ENCODE measurements at regions not wholly inside any gene's neighbourhood (a gene's known extent, or its start where the extent isn't known, plus 50 kb on each side); places are given as distances from the start of the nearest gene placed in this dataset.
A peak's percentile ranks its signal among the peaks of the same experiment; 100 is the strongest.

DNA sequence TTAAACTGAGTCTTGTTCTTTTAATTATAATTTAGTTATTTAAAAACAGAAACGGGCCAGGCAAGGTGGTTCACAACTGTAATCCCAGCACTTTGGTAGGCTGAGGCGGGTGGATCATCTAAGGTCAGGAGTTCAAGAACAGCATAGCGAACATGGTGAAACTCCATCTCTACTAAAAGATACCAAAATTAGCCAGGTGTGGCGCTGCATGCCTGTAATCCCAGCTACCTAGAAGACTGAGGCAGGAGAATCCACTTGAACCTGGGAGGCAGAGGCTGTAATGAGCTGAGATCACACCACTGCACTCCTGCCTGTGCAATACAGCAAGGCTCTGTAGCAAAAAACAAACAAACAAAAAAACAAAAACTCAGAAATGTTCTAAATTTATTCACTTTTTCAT is 852.9 kb downstream of the TECRL start:
- no peaks in the 10 kb centered on the region for H3K9me3 ChIP-seq
- H3K4me1 ChIP-seq (ENCODE audit: control insufficient read depth in 1 of 2, insufficient read depth in 2 of 2, low read depth in 1 of 2, low read length in 1 of 2) = no peaks in the 10 kb centered on the region
- no peak for TF ChIP-seq FOXM1 (IDR thresholded peaks at IDR 0.05; ENCODE audit: low read depth)
- TF ChIP-seq RAD21 (IDR thresholded peaks at IDR 0.05; ENCODE audit: low read length) = 0 out of 2 replicates have a peak, but pooled peaks have one; percentile 12
- TF ChIP-seq GABPA (IDR thresholded peaks at IDR 0.05; ENCODE audit: low read depth) = no peak
- no peak for TF ChIP-seq CHD2 (IDR thresholded peaks at IDR 0.05; ENCODE audit: low read length, partially characterized antibody)
- TF ChIP-seq CTCF (IDR thresholded peaks at IDR 0.05) = peak; percentile 25; the same call in 1 of the 2 replicates
- H2AFZ ChIP-seq (ENCODE audit: low read depth) = no peak overlapping the region
- no peaks in the 10 kb centered on the region for H4K20me1 ChIP-seq (ENCODE audit: insufficient read depth)
- no peaks in the 10 kb centered on the region for H3K36me3 ChIP-seq (replicated peaks in 1 of 2; ENCODE audit: control insufficient read depth in 1 of 2, insufficient read depth in 2 of 2, low read length in 1 of 2)
- WGBS (ENCODE audit: low lambda C conversion rate) = 21% methylated on average over 4 of the region's 4 CpGs
- H3K27me3 ChIP-seq (ENCODE audit: insufficient read depth) = no peaks in the 10 kb centered on the region
- H3K9me2 ChIP-seq = no peaks in the 10 kb centered on the region
- H3K27ac ChIP-seq (ENCODE audit: low read depth in 2 of 2, low read length in 1 of 2) = no peak overlapping the region
- DNase-seq = no peak
- H3F3A ChIP-seq (replicated peaks; ENCODE audit: insufficient read depth) = no peaks in the 10 kb centered on the region
- no peak overlapping the region for H3K4me3 ChIP-seq (ENCODE audit: low read depth in 2 of 2, low read length in 1 of 2)
- H3K9ac ChIP-seq = no peak overlapping the region
- H3K79me2 ChIP-seq (ENCODE audit: insufficient read depth) = no peaks in the 10 kb centered on the region
- ChIA-PET POLR2A (no interaction called here), CTCF (interaction anchor here (1.8 kb wide), 1 partner anchor 12 kb away, joined by 4 read pairs; no protein-coding TSS in a partner anchor)
- no peak overlapping the region for H3K4me2 ChIP-seq

GRCh38 chr4:63553123-63553522 is 856.1 kb downstream of the TECRL start:
- POLR2A ChIA-PET = no interaction called here

More at GRCh38 chr4:63553123-63553522, 856.1 kb downstream of the TECRL start:
- Histone ChIP-seq H3K9me2 (no peaks in the 10 kb centered on the region), H3K4me3 (ENCODE audit: low read depth in 2 of 2, low read length in 1 of 2) (no peak overlapping the region), H3K27me3 (ENCODE audit: insufficient read depth) (no peaks in the 10 kb centered on the region), H4K20me1 (ENCODE audit: insufficient read depth) (no peaks in the 10 kb centered on the region), H3K79me2 (ENCODE audit: insufficient read depth) (no peaks in the 10 kb centered on the region), H2AFZ (ENCODE audit: low read depth) (no peak overlapping the region), H3K4me2 (no peak overlapping the region), H3K9ac (no peak overlapping the region), H3K4me1 (ENCODE audit: control insufficient read depth in 1 of 2, insufficient read depth in 2 of 2, low read depth in 1 of 2, low read length in 1 of 2) (no peaks in the 10 kb centered on the region), H3K9me3 (no peaks in the 10 kb centered on the region), H3K36me3 (replicated peaks in 1 of 2; ENCODE audit: control insufficient read depth in 1 of 2, insufficient read depth in 2 of 2, low read length in 1 of 2) (no peaks in the 10 kb centered on the region), H3K27ac (ENCODE audit: low read depth in 2 of 2, low read length in 1 of 2) (no peak overlapping the region), H3F3A (replicated peaks; ENCODE audit: insufficient read depth) (no peaks in the 10 kb centered on the region)
- no peak for DNase-seq
- CTCF ChIA-PET = no interaction called here
- TF ChIP-seq IRF3 (IDR thresholded peaks at IDR 0.05; ENCODE audit: low read depth, low read length) (no peak), FOXM1 (IDR thresholded peaks at IDR 0.05; ENCODE audit: low read depth) (no peak), YY1 (IDR thresholded peaks at IDR 0.05; ENCODE audit: low read depth) (no peak), GABPA (IDR thresholded peaks at IDR 0.05; ENCODE audit: low read depth) (no peak), RFX5 (IDR thresholded peaks at IDR 0.05; ENCODE audit: low read length) (no peak), TCF12 (IDR thresholded peaks at IDR 0.05) (no peak), USF2 (IDR thresholded peaks at IDR 0.05; ENCODE audit: borderline replicate concordance, low read depth, low read length) (no peak), RCOR1 (IDR thresholded peaks at IDR 0.05; ENCODE audit: low read length) (no peak), USF1 (IDR thresholded peaks at IDR 0.05; ENCODE audit: borderline replicate concordance, low read depth) (no peak), CHD2 (IDR thresholded peaks at IDR 0.05; ENCODE audit: low read length, partially characterized antibody) (no peak), TAF1 (IDR thresholded peaks at IDR 0.05; ENCODE audit: borderline replicate concordance, low read depth, low read length) (no peak), SMC3 (IDR thresholded peaks at IDR 0.05; ENCODE audit: low read depth, low read length) (no peak), MXI1 (IDR thresholded peaks at IDR 0.05; ENCODE audit: low read depth, low read length) (no peak), RAD21 (IDR thresholded peaks at IDR 0.05; ENCODE audit: low read length) (no peak), CTCF (IDR thresholded peaks at IDR 0.05) (no peak), JUND (IDR thresholded peaks at IDR 0.05) (no peak)
- TF ChIP-seq, protein P1, sequence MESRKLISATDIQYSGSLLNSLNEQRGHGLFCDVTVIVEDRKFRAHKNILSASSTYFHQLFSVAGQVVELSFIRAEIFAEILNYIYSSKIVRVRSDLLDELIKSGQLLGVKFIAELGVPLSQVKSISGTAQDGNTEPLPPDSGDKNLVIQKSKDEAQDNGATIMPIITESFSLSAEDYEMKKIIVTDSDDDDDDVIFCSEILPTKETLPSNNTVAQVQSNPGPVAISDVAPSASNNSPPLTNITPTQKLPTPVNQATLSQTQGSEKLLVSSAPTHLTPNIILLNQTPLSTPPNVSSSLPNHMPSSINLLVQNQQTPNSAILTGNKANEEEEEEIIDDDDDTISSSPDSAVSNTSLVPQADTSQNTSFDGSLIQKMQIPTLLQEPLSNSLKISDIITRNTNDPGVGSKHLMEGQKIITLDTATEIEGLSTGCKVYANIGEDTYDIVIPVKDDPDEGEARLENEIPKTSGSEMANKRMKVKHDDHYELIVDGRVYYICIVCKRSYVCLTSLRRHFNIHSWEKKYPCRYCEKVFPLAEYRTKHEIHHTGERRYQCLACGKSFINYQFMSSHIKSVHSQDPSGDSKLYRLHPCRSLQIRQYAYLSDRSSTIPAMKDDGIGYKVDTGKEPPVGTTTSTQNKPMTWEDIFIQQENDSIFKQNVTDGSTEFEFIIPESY (IDR thresholded peaks at IDR 0.05; ENCODE audit: borderline replicate concordance, low read depth) = no peak
